ENCODE measurements at regions not wholly inside any gene's neighbourhood (a gene's known extent, or its start where the extent isn't known, plus 50 kb on each side); places are given as distances from the start of the nearest gene placed in this dataset.

- H2AFZ ChIP-seq (ENCODE audit: low read depth, low read length): no peak overlapping the region; the same call in 1 of the 2 replicates
- H3K4me3 ChIP-seq (ENCODE audit: low read depth in 1 of 2, low read length in 2 of 2): no peak overlapping the region
- ATAC-seq (ENCODE audit: insufficient read depth, low read depth) (no peak), DNase-seq (no peak)
- no peaks in the 10 kb centered on the region for H4K20me1 ChIP-seq (ENCODE audit: insufficient read depth, low read length)
- no peaks in the 10 kb centered on the region for H3K4me1 ChIP-seq (ENCODE audit: insufficient read depth, low read length)
- no peaks in the 10 kb centered on the region for H3K9me3 ChIP-seq (ENCODE audit: insufficient read depth, low read length, severe bottlenecking)
- no peaks in the 10 kb centered on the region for H3K79me2 ChIP-seq (ENCODE audit: insufficient read depth, low read length)
- no peak for TF ChIP-seq EZH2 (IDR thresholded peaks at IDR 0.05; ENCODE audit: borderline replicate concordance, low read depth, low read length, severe bottlenecking)
- no peak for TF ChIP-seq CTCF (IDR thresholded peaks at IDR 0.05; ENCODE audit: borderline replicate concordance, extremely low read depth, low read length, poor library complexity, severe bottlenecking)
- no peak overlapping the region for H3K27ac ChIP-seq (ENCODE audit: low read length)
- no peaks in the 10 kb centered on the region for H3K36me3 ChIP-seq (ENCODE audit: insufficient read depth, low read length)
- H3K27me3 ChIP-seq (ENCODE audit: insufficient read depth, low read length, poor library complexity): peaks cover 12% of the 10 kb centered on the region
- H3K9ac ChIP-seq (ENCODE audit: low read depth, low read length): no peak overlapping the region
- H3K4me2 ChIP-seq (ENCODE audit: insufficient read depth, low read length): no peak overlapping the region
Measured at GRCh38 chr3:193850084-193850619, 257.1 kb downstream of the OPA1 start.

- H2AFZ ChIP-seq (ENCODE audit: low read depth, low read length): no peak overlapping the region
- TF ChIP-seq CTCF (IDR thresholded peaks at IDR 0.05; ENCODE audit: borderline replicate concordance, extremely low read depth, low read length, poor library complexity, severe bottlenecking): no peak
- no peak for TF ChIP-seq EZH2 (IDR thresholded peaks at IDR 0.05; ENCODE audit: borderline replicate concordance, low read depth, low read length, severe bottlenecking)
- H3K36me3 ChIP-seq (ENCODE audit: insufficient read depth, low read length): no peaks in the 10 kb centered on the region
- no peaks in the 10 kb centered on the region for H3K4me1 ChIP-seq (ENCODE audit: insufficient read depth, low read length)
- DNase-seq: no peak
- H3K27me3 ChIP-seq (ENCODE audit: insufficient read depth, low read length, poor library complexity): peaks cover 14% of the 10 kb centered on the region
- no peak overlapping the region for H3K4me2 ChIP-seq (ENCODE audit: insufficient read depth, low read length)
- H3K9ac ChIP-seq (ENCODE audit: low read depth, low read length): no peak overlapping the region
- H3K9me3 ChIP-seq (ENCODE audit: insufficient read depth, low read length, severe bottlenecking): no peaks in the 10 kb centered on the region
- no peak overlapping the region for H3K27ac ChIP-seq (ENCODE audit: low read length)
- no peak overlapping the region for H3K4me3 ChIP-seq (ENCODE audit: low read depth in 1 of 2, low read length in 2 of 2)
- H4K20me1 ChIP-seq (ENCODE audit: insufficient read depth, low read length): no peaks in the 10 kb centered on the region
- no peaks in the 10 kb centered on the region for H3K79me2 ChIP-seq (ENCODE audit: insufficient read depth, low read length)
- ATAC-seq (ENCODE audit: insufficient read depth, low read depth): no peak
Measured at GRCh38 chr3:193851428-193851847, 258.4 kb downstream of the OPA1 start.

- no peaks in the 10 kb centered on the region for H4K20me1 ChIP-seq (ENCODE audit: insufficient read depth, low read length)
- H3K9ac ChIP-seq (ENCODE audit: low read depth, low read length): no peak overlapping the region
- H3K4me2 ChIP-seq (ENCODE audit: insufficient read depth, low read length): no peak overlapping the region
- no peak for ATAC-seq (ENCODE audit: insufficient read depth, low read depth)
- no peaks in the 10 kb centered on the region for H3K79me2 ChIP-seq (ENCODE audit: insufficient read depth, low read length)
- no peak for DNase-seq
- no peak overlapping the region for H3K4me3 ChIP-seq (ENCODE audit: low read depth in 1 of 2, low read length in 2 of 2)
- no peak overlapping the region for H3K27ac ChIP-seq (ENCODE audit: low read length)
- no peaks in the 10 kb centered on the region for H3K36me3 ChIP-seq (ENCODE audit: insufficient read depth, low read length)
- H2AFZ ChIP-seq (ENCODE audit: low read depth, low read length): no peak overlapping the region
- TF ChIP-seq EZH2 (IDR thresholded peaks at IDR 0.05; ENCODE audit: borderline replicate concordance, low read depth, low read length, severe bottlenecking): no peak
- no peak for TF ChIP-seq CTCF (IDR thresholded peaks at IDR 0.05; ENCODE audit: borderline replicate concordance, extremely low read depth, low read length, poor library complexity, severe bottlenecking)
- no peaks in the 10 kb centered on the region for H3K4me1 ChIP-seq (ENCODE audit: insufficient read depth, low read length)
- peaks cover 15% of the 10 kb centered on the region for H3K27me3 ChIP-seq (ENCODE audit: insufficient read depth, low read length, poor library complexity)
- H3K9me3 ChIP-seq (ENCODE audit: insufficient read depth, low read length, severe bottlenecking): no peaks in the 10 kb centered on the region
Measured at GRCh38 chr3:193851941-193852674, 259.1 kb downstream of the OPA1 start.
